Neural crest cell (in vitro differentiated cells): ENCODE measurements at regions not wholly inside any gene's neighbourhood (a gene's known extent, or its start where the extent isn't known, plus 50 kb on each side); places are given as distances from the start of the nearest gene placed in this dataset.

ENCODE experiments used
- DNase-seq: peaks from one replicate; pipeline ENCODE4 v3.0.0; 2021; ENCODE audit warnings: low read depth, mixed read lengths, low spot score
- H3K27ac Mint-ChIP-seq: one replicate; pipeline ENCODE4 v1.8.0; 2021; ENCODE audit warnings: mild to moderate bottlenecking, mixed read lengths; ENCODE audit not compliant: unreplicated experiment
- H3K27me3 Mint-ChIP-seq: 2 replicates; pipeline ENCODE4 v1.8.0; 2021; ENCODE audit warnings: low read depth, mild to moderate bottlenecking, mixed read lengths
- H3K36me3 Mint-ChIP-seq: 2 replicates; pipeline ENCODE4 v1.8.0; 2021; ENCODE audit warnings: low read depth, mild to moderate bottlenecking, mixed read lengths
- H3K4me1 Mint-ChIP-seq: 2 replicates; pipeline ENCODE4 v1.8.0; 2021; ENCODE audit warnings: mixed read lengths
- H3K4me3 Mint-ChIP-seq: one replicate; pipeline ENCODE4 v1.8.0; 2021; ENCODE audit warnings: mild to moderate bottlenecking, mixed read lengths
- H3K9me3 Mint-ChIP-seq: 2 replicates; pipeline ENCODE4 v1.8.0; 2021; ENCODE audit warnings: mixed read lengths
- TF ChIP-seq, protein P1 (sequence below): fragments of 200-600 bp; sonication (generic); conservative IDR thresholded peaks from 2 replicates; pipeline ENCODE4 v1.5.0; 2021; ENCODE audit warnings: antibody characterized with exemption, mild to moderate bottlenecking

- H3K27ac Mint-ChIP-seq: no peak overlapping the region
- H3K4me3 Mint-ChIP-seq: no peak overlapping the region
- no peak for DNase-seq
- peaks cover 2% of the 10 kb centered on the region for H3K9me3 Mint-ChIP-seq
- no peaks in the 10 kb centered on the region for H3K27me3 Mint-ChIP-seq
- TF ChIP-seq, protein P1, sequence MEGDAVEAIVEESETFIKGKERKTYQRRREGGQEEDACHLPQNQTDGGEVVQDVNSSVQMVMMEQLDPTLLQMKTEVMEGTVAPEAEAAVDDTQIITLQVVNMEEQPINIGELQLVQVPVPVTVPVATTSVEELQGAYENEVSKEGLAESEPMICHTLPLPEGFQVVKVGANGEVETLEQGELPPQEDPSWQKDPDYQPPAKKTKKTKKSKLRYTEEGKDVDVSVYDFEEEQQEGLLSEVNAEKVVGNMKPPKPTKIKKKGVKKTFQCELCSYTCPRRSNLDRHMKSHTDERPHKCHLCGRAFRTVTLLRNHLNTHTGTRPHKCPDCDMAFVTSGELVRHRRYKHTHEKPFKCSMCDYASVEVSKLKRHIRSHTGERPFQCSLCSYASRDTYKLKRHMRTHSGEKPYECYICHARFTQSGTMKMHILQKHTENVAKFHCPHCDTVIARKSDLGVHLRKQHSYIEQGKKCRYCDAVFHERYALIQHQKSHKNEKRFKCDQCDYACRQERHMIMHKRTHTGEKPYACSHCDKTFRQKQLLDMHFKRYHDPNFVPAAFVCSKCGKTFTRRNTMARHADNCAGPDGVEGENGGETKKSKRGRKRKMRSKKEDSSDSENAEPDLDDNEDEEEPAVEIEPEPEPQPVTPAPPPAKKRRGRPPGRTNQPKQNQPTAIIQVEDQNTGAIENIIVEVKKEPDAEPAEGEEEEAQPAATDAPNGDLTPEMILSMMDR: no peak
- peaks cover under 1% of the 10 kb centered on the region for H3K36me3 Mint-ChIP-seq
- H3K4me1 Mint-ChIP-seq: peaks cover 23% of the 10 kb centered on the region
Observed at GRCh38 chr9:87792831-87793288, 66.9 kb downstream of the CTSL start.

GRCh38 chr9:87793292-87793691 lies 67.4 kb downstream of the CTSL start:
- Mint-ChIP-seq H3K4me3 (no peak overlapping the region), H3K4me1 (peaks cover 22% of the 10 kb centered on the region), H3K9me3 (no peaks in the 10 kb centered on the region), H3K36me3 (no peaks in the 10 kb centered on the region), H3K27ac (no peak overlapping the region), H3K27me3 (no peaks in the 10 kb centered on the region)
- TF ChIP-seq, protein P1: no peak
- no peak for DNase-seq

DNA sequence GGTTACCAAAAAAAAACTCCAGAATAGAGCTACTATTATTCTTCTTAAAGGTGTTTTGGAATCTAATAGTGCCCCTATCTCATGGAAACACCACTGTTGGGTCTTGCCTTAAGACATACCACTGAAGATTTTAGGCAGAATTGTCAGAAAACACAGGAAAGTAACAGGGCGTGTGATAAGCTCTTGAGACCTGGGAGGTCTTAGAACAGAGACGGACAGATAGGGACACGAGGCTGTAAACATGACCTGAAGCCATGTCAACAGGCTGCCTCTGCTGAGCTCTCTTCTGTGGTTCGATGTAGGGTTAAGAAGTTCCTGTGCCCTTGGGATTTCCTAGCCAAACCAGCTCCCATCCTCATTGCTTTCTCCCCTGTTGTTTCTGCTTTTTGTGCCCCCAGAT lies 69.3 kb downstream of the CTSL start:
- Mint-ChIP-seq H3K27ac (no peak overlapping the region), H3K9me3 (no peaks in the 10 kb centered on the region), H3K36me3 (no peaks in the 10 kb centered on the region), H3K4me1 (peaks cover 22% of the 10 kb centered on the region), H3K27me3 (peaks cover 3% of the 10 kb centered on the region), H3K4me3 (no peak overlapping the region)
- DNase-seq: no peak
- TF ChIP-seq, protein P1: no peak

GRCh38 chr9:87796196-87796595 lies 70.3 kb downstream of the CTSL start:
- Mint-ChIP-seq H3K4me3 (no peak overlapping the region), H3K27ac (no peak overlapping the region), H3K4me1 (peaks cover 22% of the 10 kb centered on the region), H3K36me3 (no peaks in the 10 kb centered on the region), H3K9me3 (no peaks in the 10 kb centered on the region), H3K27me3 (peaks cover 3% of the 10 kb centered on the region)
- TF ChIP-seq, protein P1: no peak
- no peak for DNase-seq

- no peak for DNase-seq
- peaks cover 22% of the 10 kb centered on the region for H3K4me1 Mint-ChIP-seq
- H3K27ac Mint-ChIP-seq: no peak overlapping the region
- H3K4me3 Mint-ChIP-seq: no peak overlapping the region
- no peaks in the 10 kb centered on the region for H3K9me3 Mint-ChIP-seq
- H3K27me3 Mint-ChIP-seq: peaks cover 3% of the 10 kb centered on the region
- TF ChIP-seq, protein P1: no peak
- H3K36me3 Mint-ChIP-seq: no peaks in the 10 kb centered on the region
Observed at GRCh38 chr9:87798261-87798833, 72.4 kb downstream of the CTSL start.
